ENCODE measurements at regions not wholly inside any gene's neighbourhood (a gene's known extent, or its start where the extent isn't known, plus 50 kb on each side); places are given as distances from the start of the nearest gene placed in this dataset.

DNA sequence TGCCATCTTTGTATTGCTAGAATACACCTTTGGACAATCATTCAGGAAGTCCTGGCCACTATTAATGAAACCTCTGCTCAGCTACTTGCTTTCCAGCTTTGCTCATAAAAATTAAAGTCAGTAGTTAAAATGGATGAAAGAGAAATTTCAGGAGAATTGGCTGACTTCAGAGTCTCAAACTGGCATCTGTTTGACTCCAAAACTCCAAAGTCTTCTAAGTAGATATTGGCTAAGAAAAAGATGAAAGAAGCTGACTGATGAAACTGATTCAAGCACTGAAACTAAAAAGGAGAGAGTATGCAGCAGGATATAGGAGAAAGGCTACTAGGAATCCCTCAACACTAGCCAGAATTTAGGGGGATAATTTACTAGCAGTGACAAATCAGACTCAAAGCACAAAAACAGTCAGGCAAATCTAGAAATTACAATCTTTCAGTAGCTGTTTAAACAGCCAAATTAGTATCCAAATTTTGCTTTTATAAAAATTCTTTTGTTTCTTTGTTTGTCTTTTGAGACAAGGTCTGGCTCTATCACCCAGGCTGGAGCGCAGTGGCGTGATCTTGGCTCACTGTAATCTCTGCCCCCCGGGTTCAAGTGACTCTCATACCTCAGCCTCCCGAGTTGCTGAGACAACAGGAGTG, 52.1 kb upstream of the DTNA start:
- no peak for TF ChIP-seq POLR2A (IDR thresholded peaks at IDR 0.05; ENCODE audit: control extremely low read depth in 1 of 2, low read depth in 2 of 2, low read length in 2 of 2)
- no peak for TF ChIP-seq GABPA (IDR thresholded peaks at IDR 0.05; ENCODE audit: borderline replicate concordance, insufficient read depth, low read length)
